ENCODE measurements at regions not wholly inside any gene's neighbourhood (a gene's known extent, or its start where the extent isn't known, plus 50 kb on each side); places are given as distances from the start of the nearest gene placed in this dataset.

- H2BK5ac ChIP-seq (ENCODE audit: low read depth, low read length), result no peak overlapping the region
- WGBS, 2 experiments (ENCODE audit: extremely low coverage in 1 of 2, insufficient coverage in 1 of 2, insufficient read length in 1 of 2, insufficient replicate concordance in 2 of 2, low coverage in 1 of 2, low lambda C conversion rate in 2 of 2, missing lambda C conversion rate in 1 of 2), result 79% methylated on average over 19 of the region's 20 CpGs; no CpG with 5 or more reads in 1 of the 2 experiments
- no peak overlapping the region for H3K4me3 ChIP-seq (ENCODE audit: extremely low read depth in 1 of 4, insufficient read depth in 2 of 4, low read depth in 3 of 4, low read length in 4 of 4)
- TF ChIP-seq BCL11A (IDR thresholded peaks at IDR 0.05; ENCODE audit: low read depth in 2 of 2, low read length in 2 of 2), result no peak
- TF ChIP-seq RAD21 (IDR thresholded peaks at IDR 0.05 in 1 of 2, conservative IDR thresholded peaks at IDR 0.05 in 1 of 2; ENCODE audit: low read depth in 2 of 2, low read length in 2 of 2), result peak; percentile 12 to 23; a peak in 2 of 4 replicates
- peak in 2 of 3 experiments; percentile 22 to 27; a peak in 2 of 4 replicates for TF ChIP-seq CTCF (IDR thresholded peaks at IDR 0.05; ENCODE audit: control extremely low read depth in 1 of 3, insufficient read depth in 1 of 3, low read depth in 1 of 3, low read length in 3 of 3)
- no peak for TF ChIP-seq RFX5 (IDR thresholded peaks at IDR 0.05; ENCODE audit: borderline replicate concordance, low read depth, low read length)
- ChIA-PET CTCF (ENCODE audit: partially characterized antibody) (no interaction called here), POLR2A (ENCODE audit: partially characterized antibody) (no interaction called here)
- no peaks in the 10 kb centered on the region; a peak in 2 of 8 replicates for H3K36me3 ChIP-seq (ENCODE audit: control insufficient read depth in 2 of 4, insufficient read depth in 4 of 4, low read length in 3 of 4)
- H3K27me3 ChIP-seq (replicated peaks in 1 of 4; ENCODE audit: control insufficient read depth in 3 of 4, extremely low read depth in 1 of 4, insufficient read depth in 3 of 4, low read length in 3 of 4), result no peaks in the 10 kb centered on the region
- DNase-seq (ENCODE audit: low read depth in 1 of 2, low spot score in 2 of 2), result peak in 1 of 2 experiments; percentile 59
- H3K79me1 ChIP-seq (ENCODE audit: low read depth, low read length), result no peaks in the 10 kb centered on the region
- peaks cover 4% of the 10 kb centered on the region; the same call in 1 of the 2 replicates for H3K23me2 ChIP-seq (ENCODE audit: low read depth, low read length)
- no peak for FAIRE-seq
- H3K27ac ChIP-seq (ENCODE audit: low read depth, low read length), result no peak overlapping the region
- no peaks in the 10 kb centered on the region for H4K20me1 ChIP-seq (replicated peaks in 1 of 2; ENCODE audit: control insufficient read depth in 1 of 2, insufficient read depth in 2 of 2, low read length in 2 of 2)
- no peaks in the 10 kb centered on the region for H3K79me2 ChIP-seq (ENCODE audit: control insufficient read depth in 1 of 2, insufficient read depth in 2 of 2, low read length in 2 of 2)
- H4K8ac ChIP-seq (ENCODE audit: extremely low read depth, insufficient read depth, low read length), result no peak overlapping the region
- no peak overlapping the region for H2AFZ ChIP-seq (ENCODE audit: low read length)
- H3K23ac ChIP-seq (ENCODE audit: insufficient read length), result no peak overlapping the region
- H3K9ac ChIP-seq (replicated peaks in 1 of 4; ENCODE audit: extremely low read depth in 1 of 4, low read depth in 3 of 4, low read length in 3 of 4), result no peak overlapping the region
- no peak overlapping the region for H2AK5ac ChIP-seq (ENCODE audit: low read depth, low read length)
- no peak overlapping the region for H3K14ac ChIP-seq (ENCODE audit: insufficient read length)
- H3K9me3 ChIP-seq (ENCODE audit: insufficient read depth in 2 of 2, low read depth in 1 of 2, low read length in 1 of 2), result peaks cover 61 to 92% of the 10 kb centered on the region in 2 experiments
- no peak overlapping the region for H2BK120ac ChIP-seq (replicated peaks; ENCODE audit: low read depth, low read length)
- no peak overlapping the region for H3K56ac ChIP-seq (replicated peaks; ENCODE audit: insufficient read length, low read depth, low read length)
- H4K91ac ChIP-seq (replicated peaks; ENCODE audit: insufficient read length, low read length), result no peak overlapping the region
- H2BK12ac ChIP-seq (ENCODE audit: low read depth, low read length), result no peak overlapping the region
- no peak overlapping the region for H2BK20ac ChIP-seq (ENCODE audit: low read length)
- H3K4me2 ChIP-seq (ENCODE audit: insufficient read depth in 1 of 2, low read depth in 2 of 2, low read length in 2 of 2), result no peak overlapping the region
- H3K4ac ChIP-seq (replicated peaks; ENCODE audit: insufficient read length, low read depth, low read length), result no peak overlapping the region
- H3K18ac ChIP-seq (ENCODE audit: extremely low read depth, low read length), result no peak overlapping the region
- no peaks in the 10 kb centered on the region for H3K4me1 ChIP-seq (replicated peaks in 1 of 4; ENCODE audit: control insufficient read depth in 3 of 4, insufficient read depth in 4 of 4, low read length in 3 of 4)
- H4K5ac ChIP-seq (ENCODE audit: insufficient read length, low read depth, low read length), result no peak overlapping the region
- H2BK15ac ChIP-seq (ENCODE audit: low read length), result no peak overlapping the region
Observed at GRCh38 chr7:57308631-57309408, 141.2 kb upstream of the ZNF716 start.

All from H1 (cell line).